ENCODE measurements at regions not wholly inside any gene's neighbourhood (a gene's known extent, or its start where the extent isn't known, plus 50 kb on each side); places are given as distances from the start of the nearest gene placed in this dataset.

- no peak for ATAC-seq
- TF ChIP-seq ARNTL (CRISPR knock-in tag; IDR thresholded peaks at IDR 0.05; ENCODE audit: borderline replicate concordance, low read depth) (no peak), ZC3H10 (CRISPR knock-in tag; IDR thresholded peaks at IDR 0.05) (no peak), ESRRG (CRISPR knock-in tag; IDR thresholded peaks at IDR 0.05) (no peak), CREB5 (CRISPR knock-in tag; IDR thresholded peaks at IDR 0.05; ENCODE audit: low read depth) (no peak), ISL1 (CRISPR knock-in tag; IDR thresholded peaks at IDR 0.05) (no peak), SNAI2 (CRISPR knock-in tag; IDR thresholded peaks at IDR 0.05) (no peak), ZNF70 (CRISPR knock-in tag; IDR thresholded peaks at IDR 0.05) (no peak), ZFP30 (CRISPR knock-in tag; IDR thresholded peaks at IDR 0.05) (no peak), RARB (CRISPR knock-in tag; IDR thresholded peaks at IDR 0.05) (no peak), ZNF8 (CRISPR knock-in tag; IDR thresholded peaks at IDR 0.05) (no peak), BACH2 (CRISPR knock-in tag; IDR thresholded peaks at IDR 0.05; ENCODE audit: borderline replicate concordance) (no peak), TOX (CRISPR knock-in tag; IDR thresholded peaks at IDR 0.05; ENCODE audit: borderline replicate concordance) (no peak), ZNF565 (CRISPR knock-in tag; conservative IDR thresholded peaks at IDR 0.05; ENCODE audit: low read depth) (no peak), GLIS3 (CRISPR knock-in tag; IDR thresholded peaks at IDR 0.05) (no peak)
- TF ChIP-seq, protein P1, sequence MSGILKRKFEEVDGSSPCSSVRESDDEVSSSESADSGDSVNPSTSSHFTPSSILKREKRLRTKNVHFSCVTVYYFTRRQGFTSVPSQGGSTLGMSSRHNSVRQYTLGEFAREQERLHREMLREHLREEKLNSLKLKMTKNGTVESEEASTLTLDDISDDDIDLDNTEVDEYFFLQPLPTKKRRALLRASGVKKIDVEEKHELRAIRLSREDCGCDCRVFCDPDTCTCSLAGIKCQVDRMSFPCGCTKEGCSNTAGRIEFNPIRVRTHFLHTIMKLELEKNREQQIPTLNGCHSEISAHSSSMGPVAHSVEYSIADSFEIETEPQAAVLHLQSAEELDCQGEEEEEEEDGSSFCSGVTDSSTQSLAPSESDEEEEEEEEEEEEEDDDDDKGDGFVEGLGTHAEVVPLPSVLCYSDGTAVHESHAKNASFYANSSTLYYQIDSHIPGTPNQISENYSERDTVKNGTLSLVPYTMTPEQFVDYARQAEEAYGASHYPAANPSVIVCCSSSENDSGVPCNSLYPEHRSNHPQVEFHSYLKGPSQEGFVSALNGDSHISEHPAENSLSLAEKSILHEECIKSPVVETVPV (CRISPR knock-in tag; IDR thresholded peaks at IDR 0.05): no peak
- TF ChIP-seq, protein P2, sequence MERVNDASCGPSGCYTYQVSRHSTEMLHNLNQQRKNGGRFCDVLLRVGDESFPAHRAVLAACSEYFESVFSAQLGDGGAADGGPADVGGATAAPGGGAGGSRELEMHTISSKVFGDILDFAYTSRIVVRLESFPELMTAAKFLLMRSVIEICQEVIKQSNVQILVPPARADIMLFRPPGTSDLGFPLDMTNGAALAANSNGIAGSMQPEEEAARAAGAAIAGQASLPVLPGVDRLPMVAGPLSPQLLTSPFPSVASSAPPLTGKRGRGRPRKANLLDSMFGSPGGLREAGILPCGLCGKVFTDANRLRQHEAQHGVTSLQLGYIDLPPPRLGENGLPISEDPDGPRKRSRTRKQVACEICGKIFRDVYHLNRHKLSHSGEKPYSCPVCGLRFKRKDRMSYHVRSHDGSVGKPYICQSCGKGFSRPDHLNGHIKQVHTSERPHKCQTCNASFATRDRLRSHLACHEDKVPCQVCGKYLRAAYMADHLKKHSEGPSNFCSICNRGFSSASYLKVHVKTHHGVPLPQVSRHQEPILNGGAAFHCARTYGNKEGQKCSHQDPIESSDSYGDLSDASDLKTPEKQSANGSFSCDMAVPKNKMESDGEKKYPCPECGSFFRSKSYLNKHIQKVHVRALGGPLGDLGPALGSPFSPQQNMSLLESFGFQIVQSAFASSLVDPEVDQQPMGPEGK (CRISPR knock-in tag; IDR thresholded peaks at IDR 0.05; ENCODE audit: borderline replicate concordance): no peak
These were observed 313.0 kb upstream of the CDH6 start for GRCh38 chr5:30880514-30880913.

DNA sequence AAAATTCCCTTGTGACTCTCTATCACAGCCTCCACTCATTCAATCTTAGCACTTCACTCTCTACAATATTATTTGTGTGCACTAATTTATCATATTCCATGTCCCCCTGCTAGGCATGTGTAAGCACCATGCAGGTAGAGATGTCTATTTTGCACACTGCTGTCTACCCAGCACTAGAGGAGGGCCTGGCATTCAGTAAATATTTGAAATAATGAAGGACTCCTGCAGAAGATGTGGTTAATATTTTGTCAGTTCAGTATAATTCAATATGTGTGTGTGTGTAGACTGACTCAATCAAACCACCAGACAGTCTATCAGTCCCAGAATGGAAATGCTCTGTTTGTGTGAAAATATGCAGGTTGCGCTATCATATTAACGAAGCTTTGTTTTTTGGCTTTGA is 313.6 kb upstream of the CDH6 start:
- no peak for ATAC-seq
- TF ChIP-seq ISL1 (CRISPR knock-in tag; IDR thresholded peaks at IDR 0.05): no peak
- no peak for TF ChIP-seq CREB5 (CRISPR knock-in tag; IDR thresholded peaks at IDR 0.05; ENCODE audit: low read depth)
- no peak for TF ChIP-seq ZNF70 (CRISPR knock-in tag; IDR thresholded peaks at IDR 0.05)
- TF ChIP-seq OSR1 (CRISPR knock-in tag; IDR thresholded peaks at IDR 0.05): no peak
- TF ChIP-seq ZNF565 (CRISPR knock-in tag; conservative IDR thresholded peaks at IDR 0.05; ENCODE audit: low read depth): no peak
- no peak for TF ChIP-seq ESRRG (CRISPR knock-in tag; IDR thresholded peaks at IDR 0.05)

GRCh38 chr5:30878746-30879145 is 314.7 kb upstream of the CDH6 start:
- no peak for ATAC-seq
- TF ChIP-seq ARNTL (CRISPR knock-in tag; IDR thresholded peaks at IDR 0.05; ENCODE audit: borderline replicate concordance, low read depth) (no peak), ZNF565 (CRISPR knock-in tag; conservative IDR thresholded peaks at IDR 0.05; ENCODE audit: low read depth) (no peak), CSDC2 (CRISPR knock-in tag; IDR thresholded peaks at IDR 0.05) (no peak), OSR1 (CRISPR knock-in tag; IDR thresholded peaks at IDR 0.05) (no peak), BACH2 (CRISPR knock-in tag; IDR thresholded peaks at IDR 0.05; ENCODE audit: borderline replicate concordance) (no peak), ZC3H10 (CRISPR knock-in tag; IDR thresholded peaks at IDR 0.05) (no peak), ZNF8 (CRISPR knock-in tag; IDR thresholded peaks at IDR 0.05) (no peak), PPARA (CRISPR knock-in tag; IDR thresholded peaks at IDR 0.05; ENCODE audit: borderline replicate concordance) (no peak), ZNF70 (CRISPR knock-in tag; IDR thresholded peaks at IDR 0.05) (no peak), TCF4 (CRISPR knock-in tag; IDR thresholded peaks at IDR 0.05; ENCODE audit: borderline replicate concordance) (no peak)
- TF ChIP-seq, protein P3, sequence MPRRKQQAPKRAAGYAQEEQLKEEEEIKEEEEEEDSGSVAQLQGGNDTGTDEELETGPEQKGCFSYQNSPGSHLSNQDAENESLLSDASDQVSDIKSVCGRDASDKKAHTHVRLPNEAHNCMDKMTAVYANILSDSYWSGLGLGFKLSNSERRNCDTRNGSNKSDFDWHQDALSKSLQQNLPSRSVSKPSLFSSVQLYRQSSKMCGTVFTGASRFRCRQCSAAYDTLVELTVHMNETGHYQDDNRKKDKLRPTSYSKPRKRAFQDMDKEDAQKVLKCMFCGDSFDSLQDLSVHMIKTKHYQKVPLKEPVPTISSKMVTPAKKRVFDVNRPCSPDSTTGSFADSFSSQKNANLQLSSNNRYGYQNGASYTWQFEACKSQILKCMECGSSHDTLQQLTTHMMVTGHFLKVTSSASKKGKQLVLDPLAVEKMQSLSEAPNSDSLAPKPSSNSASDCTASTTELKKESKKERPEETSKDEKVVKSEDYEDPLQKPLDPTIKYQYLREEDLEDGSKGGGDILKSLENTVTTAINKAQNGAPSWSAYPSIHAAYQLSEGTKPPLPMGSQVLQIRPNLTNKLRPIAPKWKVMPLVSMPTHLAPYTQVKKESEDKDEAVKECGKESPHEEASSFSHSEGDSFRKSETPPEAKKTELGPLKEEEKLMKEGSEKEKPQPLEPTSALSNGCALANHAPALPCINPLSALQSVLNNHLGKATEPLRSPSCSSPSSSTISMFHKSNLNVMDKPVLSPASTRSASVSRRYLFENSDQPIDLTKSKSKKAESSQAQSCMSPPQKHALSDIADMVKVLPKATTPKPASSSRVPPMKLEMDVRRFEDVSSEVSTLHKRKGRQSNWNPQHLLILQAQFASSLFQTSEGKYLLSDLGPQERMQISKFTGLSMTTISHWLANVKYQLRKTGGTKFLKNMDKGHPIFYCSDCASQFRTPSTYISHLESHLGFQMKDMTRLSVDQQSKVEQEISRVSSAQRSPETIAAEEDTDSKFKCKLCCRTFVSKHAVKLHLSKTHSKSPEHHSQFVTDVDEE (CRISPR knock-in tag; IDR thresholded peaks at IDR 0.05): no peak
- TF ChIP-seq, protein P2 (CRISPR knock-in tag; IDR thresholded peaks at IDR 0.05; ENCODE audit: borderline replicate concordance): no peak

Measured in SK-N-SH treated with all-trans-retinoic acid at 6 μM for 48 hours (cell line).